Dermis microvascular lymphatic vessel endothelial cell (primary cell): ENCODE measurements at regions not wholly inside any gene's neighbourhood (a gene's known extent, or its start where the extent isn't known, plus 50 kb on each side); places are given as distances from the start of the nearest gene placed in this dataset.
"Not testable (repeated sequence)": the region's sequence is repeated elsewhere in the genome, so short reads cannot be mapped to it uniquely, and the experiment has no call there.

Experiments used
- DNase-seq, 2 donors: peaks; one replicate each; pipeline versions ENCODE4 v3.0.0 to v3.0.0-alpha.2; 2010; ENCODE audit warnings: low read depth in 2 of 2

DNA sequence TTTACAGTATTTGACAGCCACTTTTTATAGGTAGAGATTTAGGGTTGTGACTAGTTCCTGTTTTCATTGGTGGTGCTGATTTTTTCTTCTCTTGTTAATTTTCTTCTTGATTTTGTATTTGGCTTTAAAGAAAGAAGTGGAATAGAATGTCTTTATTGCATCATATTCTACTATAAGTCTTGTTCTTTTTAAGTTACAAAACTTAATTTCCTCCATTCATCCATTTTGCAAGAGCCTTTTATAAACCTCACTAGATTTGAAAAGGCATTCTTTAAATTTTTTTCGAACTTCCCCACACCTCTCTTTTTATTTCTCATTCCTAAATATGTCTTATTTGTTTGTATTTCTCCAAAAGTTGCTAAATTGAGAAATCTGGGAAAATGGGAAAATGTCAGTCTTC is 1368.6 kb upstream of the ADGRL4 start:
- DNase-seq: no peak

DNA sequence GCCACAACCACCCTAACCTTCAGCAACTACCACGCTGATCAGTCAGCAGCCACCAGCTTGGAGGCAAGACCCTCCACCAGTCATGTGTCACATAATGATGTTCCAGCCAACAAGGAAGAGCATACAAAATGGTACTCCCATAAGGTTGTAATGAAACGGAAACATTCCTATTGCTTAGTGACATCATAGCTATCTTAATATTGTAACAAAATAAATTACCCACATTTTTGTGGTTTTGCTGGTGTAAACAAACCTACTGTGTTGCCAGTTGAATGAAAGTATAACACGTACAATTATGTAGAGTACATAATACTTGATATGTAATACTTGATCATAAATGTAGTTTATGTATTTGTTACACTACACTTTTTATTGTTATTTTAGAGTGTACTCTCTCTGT is 1363.2 kb upstream of the ADGRL4 start:
- DNase-seq: no peak

DNA sequence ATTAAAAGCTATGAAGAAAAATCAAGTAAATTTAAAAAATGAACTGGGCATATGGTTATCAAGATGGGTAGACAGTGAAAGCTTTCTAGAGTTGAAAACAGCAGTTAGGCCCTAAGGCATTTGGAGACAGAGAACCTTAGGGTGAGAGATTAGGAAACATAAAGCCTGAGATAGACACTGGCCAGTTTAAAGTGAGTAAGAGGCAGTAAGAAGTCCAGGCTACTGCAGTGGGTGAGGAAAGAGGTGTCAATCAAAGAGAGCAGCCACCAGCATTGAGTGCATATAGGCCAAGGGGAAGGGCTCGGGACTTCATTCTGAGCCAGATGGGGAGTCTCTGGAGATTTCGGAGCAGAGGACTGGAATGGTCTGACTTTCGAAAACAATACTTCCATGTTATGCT is 1360.5 kb upstream of the ADGRL4 start:
- no peak for DNase-seq

DNA sequence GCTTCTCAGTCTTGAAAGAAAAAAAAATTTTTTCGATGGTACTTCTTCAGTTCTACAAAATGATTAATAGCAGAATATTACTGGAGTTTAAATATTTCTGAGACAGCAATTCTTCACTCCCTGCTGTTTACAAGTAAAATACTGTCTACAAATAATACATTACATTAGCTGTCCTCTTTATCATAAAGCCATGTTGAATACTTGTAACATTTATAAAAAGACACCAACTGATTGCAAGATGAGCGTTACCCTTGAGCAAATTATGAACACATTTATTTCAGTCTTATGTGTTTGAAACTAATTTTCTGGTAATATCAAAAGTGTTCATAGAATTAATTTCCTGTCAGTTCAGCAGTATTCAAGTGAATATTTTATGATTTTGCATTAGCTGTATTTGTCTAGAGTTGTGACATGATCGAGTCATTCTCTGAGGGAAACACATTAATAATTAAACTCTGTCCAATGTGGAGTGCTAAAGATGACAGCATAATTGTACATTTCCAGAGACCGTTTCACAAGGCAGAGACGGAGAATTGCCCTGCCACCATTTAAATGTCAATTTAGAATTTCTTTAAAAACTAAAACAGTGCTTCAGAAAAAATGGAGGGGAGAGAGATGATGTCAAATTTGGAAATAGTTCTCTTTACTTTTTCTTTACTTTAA is 1359.0 kb upstream of the ADGRL4 start:
- DNase-seq: no peak

DNA sequence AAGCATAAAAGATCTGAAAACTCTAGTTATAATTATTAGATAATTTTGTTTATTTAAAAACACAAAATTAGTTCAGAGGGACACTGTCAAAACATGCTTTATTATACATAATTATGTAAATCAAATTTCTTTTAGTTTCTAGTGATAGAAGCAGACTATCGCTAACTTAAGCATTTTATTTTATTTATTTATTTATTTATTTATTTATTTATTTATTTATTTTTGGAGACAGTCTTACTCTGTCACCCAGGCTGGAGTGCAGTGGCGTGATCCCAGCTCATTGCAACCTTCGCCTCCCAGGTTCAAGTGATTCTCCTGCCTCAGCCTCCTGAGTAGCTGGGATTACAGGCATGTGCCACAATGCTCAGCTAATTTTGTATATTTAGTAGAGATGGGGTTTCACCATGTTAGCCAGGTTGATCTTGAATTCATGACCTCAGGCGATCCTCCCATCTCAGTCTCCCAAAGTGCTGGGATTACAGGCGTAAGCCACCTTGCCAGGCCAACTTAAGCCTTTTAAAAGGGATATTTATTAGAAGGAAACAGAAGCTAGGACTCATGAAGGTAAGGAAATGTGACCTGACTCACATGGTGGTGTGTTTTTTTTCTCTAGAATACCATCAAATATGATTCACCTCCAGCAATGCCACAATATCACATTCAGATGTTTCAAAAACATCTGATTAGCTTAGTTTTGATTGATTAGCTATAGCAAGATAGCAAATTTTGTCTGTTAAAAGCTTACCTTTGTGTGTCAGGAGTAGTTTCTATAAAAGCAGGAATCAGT is 1357.4 kb upstream of the ADGRL4 start:
- DNase-seq: no peak

DNA sequence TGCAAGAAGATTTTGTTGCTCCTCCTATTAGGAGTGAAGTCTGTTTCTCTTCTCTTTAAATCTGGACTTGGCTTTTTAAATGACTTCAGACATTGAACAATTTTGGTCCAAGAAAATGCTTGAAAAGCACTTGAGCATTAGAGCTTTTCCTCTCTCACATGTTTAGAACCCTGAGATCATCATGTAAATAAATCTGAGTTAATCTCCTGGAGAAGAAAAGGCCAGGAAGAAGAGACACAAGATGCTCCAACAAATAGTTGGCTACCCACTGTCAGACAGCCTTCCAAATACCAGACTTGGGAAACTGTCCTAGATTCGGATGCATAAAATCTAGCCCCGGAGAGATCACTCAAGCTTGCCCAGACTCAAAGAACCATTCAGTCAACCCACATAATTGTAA is 1353.1 kb upstream of the ADGRL4 start:
- no peak for DNase-seq

DNA sequence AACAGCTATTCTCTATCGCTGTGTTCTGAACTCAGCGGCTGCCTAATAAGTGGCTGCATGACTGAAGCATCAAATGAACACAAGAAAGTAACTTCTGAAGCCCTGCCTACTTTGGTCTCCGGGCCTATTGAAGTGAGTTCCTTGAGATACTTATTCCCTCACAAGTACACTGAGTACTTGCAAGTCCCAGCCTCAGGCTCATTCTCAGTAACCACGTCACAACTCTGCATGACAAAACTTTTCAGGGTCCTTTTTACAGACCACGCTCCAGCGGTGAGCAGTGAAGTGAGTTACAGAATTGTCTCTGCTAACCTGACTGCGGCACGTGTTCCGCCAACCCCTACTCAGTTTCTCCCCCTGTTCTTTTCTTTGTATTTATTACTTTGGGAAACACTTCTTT is 1342.7 kb upstream of the ADGRL4 start:
- DNase-seq: no peak

DNA sequence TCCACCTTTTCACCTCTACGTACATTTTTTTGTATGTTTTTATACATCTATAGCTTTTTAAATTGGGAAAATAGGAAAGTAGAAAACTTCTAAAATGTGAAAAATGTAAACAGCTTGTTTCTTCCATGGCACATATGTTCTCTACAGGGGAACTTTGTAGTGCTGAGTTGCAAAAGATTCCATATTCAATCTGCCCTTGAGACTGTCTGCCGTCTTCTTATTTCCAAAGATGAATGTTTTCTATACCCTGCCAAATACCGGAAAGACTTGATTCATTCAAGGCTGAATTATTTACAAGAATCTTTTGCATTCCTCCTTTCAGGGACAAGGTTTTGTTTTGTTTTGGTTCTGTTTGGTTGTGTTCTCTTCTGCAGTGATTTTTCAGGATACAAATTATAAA is 1334.5 kb upstream of the ADGRL4 start:
- no peak for DNase-seq

DNA sequence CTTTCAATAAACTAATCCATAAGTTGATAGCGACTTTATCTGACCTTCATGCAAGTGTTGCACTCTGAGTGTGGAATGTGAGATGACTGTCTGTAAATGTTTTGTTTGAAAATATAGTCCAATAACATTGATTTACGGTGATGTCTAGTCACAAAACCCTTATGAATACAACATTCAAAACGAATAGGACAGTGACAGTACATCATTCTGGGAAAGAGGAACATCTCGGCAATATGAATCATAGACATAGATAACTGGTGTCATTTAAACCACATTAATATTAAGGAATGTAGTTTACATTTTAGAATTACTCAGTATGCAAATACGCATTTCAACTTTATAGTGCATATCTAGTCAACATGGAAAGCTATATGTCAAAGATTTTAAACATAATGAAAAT is 1311.6 kb upstream of the ADGRL4 start:
- no peak for DNase-seq

DNA sequence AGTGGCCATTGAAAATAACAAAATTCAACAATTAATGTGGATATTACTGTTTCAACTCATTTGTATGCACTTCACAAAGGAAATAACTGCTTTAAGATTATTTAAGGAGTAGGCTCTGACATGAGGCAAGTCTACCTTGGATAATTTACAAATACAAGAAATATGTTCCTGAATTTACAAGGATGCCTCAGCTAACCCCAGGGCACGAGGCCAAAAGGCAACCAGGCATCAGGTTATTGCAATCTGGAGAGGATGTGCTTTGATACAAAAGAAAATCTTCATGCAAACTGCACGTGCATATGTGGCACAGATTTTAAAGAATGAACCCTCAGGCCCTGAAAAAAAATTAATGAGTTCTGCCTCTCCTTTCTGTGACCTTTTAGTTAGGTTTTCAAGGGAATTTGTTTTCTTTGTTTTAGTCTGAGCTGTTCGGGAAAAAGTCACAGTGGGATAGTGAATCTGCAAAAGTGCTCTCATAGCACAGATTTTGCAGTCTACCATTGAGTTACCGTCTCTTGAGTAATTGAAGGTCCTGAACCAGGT is 1304.2 kb upstream of the ADGRL4 start:
- DNase-seq: no peak

DNA sequence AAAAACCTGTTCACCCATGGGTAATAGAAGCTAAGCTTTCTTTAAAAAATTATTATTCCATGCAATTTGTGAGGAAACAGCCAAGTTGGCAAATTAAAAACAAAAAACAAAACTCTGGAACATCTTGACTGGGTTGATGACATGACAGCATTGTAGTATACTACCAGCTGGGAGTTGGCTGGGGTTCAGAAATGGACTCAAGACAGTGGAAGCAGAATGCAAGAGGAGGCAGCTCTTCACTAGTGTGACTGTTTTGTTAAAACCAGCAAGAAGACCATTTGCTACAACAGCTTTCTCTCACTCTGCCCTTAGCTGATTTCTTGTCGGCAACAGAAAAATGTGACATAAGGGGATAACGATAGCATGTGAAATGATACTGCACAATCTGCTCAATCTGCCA is 1298.9 kb upstream of the ADGRL4 start:
- DNase-seq: no peak

DNA sequence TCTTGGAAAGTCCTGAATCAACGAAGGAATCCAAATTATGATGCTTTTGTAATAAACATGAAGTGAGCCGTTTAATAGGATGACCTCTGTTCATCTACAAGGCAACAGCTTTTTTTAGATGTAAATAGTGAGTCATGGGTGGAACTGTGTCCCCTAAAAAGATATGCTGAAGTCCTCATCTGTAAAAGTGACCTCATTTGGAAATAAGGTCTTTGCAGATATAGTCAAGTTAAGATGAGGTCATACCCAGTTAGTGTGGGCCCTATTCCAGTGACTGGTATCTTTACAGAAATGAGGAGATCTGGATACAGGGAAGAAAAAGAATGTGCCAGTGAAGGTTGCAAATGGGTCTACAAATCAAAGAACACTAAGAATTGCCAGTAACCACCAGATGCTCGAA is 1287.3 kb upstream of the ADGRL4 start:
- no peak for DNase-seq

DNA sequence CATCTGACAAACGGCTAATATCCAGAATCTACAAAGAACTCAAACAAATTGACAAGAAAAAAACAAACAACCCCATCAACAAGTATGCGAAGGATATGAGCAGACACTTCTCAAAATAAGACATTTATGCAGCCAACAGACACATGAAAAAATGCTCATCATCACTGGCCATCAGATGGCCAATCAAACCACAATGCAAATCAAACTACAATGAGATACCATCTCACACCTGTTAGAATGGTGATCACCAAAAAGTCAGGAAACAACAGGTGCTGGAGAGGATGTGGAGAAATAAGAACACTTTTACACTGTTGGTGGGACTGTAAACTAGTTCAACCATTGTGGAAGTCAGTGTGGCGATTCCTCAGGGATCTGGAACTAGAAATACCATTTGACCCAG is 1282.2 kb upstream of the ADGRL4 start:
- not testable (repeated sequence) for DNase-seq

DNA sequence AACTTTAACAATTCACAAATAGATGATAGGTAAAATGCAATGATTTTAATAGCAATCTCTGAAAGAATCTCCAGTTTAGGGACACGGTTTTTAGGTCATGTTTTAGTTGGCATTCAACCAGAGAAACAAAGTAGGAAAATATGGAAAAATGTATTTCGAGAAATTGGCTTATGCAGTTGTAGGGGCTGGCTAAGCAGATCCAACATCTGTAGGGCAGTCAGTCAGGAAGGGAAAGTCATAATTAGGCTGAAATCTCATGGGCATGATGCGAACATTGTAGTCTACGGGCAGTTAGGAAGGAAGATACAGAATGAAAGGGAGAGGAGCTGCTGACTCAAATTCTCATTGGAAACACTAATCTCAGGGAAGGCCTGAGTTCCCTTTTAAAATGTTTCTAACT is 1276.0 kb upstream of the ADGRL4 start:
- no peak for DNase-seq

DNA sequence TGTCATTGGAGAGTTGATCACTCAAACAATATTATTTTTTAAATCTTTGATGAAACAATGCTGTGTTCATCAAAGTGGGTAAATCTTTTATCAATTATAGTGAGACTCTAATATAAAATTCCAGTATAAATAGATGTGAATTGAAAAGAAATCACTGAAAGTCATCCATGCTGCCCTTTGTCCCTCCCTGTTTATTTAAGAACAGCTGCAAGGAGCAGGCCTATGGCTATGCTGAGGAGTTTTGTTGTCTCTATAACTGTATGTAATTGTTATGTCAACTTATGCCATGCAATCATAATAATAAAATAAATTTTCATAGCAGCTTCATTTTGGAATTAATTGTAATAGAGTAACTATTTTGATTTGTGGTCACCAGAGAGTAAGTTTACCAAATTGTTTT is 1272.4 kb upstream of the ADGRL4 start:
- no peak for DNase-seq

DNA sequence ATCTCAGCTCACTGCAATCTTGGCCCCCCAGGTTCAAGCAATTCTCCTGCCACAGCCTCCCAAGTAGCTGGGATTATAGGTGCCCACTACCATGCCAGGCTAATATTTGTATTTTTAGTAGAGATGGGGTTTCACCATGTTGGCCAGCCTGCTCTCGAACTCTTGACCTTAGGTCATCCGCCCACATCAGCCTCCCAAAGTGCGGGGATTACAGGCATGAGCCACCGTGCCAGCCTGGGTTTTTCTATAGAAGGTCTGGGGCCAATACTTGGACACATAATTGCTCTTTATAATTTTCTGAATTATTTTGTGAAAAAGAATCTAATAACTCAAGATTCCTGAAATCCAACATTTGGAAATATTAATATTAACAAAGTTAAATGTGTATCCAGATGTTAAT is 1267.7 kb upstream of the ADGRL4 start:
- DNase-seq: no peak

DNA sequence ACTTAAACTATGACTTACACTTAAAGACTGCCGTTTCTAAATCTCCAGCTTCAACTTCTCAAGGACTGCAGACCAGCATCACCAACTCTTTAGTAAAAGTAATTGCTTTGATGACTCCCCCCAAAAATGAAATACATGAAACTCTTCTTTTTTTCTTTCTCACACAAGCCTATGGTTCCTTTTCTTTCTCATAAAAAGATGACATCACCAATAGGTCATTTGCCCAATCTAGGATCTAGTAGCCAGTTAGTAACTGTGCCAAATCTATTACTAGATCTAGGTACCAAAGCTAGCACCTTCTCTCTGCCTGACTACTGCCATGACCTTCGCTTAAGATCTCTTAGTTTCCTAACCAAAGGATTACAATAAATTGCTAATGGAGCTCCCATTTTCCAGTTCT is 1266.0 kb upstream of the ADGRL4 start:
- no peak for DNase-seq

DNA sequence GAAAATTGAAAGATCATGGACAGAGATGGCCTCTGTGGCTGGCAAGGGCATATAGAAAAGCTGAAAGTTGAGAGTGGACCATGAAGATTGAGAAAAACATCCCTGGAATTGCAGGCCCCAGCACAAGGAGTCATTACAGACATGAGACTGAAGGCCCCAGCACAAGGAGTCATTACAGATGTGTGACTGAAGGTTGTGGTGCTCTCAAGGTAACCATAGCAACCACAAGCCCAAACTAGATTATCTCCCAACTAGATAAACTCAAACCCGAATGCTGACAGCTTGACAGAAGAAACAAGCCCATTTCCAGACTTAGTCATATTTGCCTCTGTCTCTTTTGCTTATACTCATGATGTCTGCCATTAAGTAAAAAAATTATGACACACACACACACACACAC is 1252.1 kb upstream of the ADGRL4 start:
- DNase-seq: no peak

DNA sequence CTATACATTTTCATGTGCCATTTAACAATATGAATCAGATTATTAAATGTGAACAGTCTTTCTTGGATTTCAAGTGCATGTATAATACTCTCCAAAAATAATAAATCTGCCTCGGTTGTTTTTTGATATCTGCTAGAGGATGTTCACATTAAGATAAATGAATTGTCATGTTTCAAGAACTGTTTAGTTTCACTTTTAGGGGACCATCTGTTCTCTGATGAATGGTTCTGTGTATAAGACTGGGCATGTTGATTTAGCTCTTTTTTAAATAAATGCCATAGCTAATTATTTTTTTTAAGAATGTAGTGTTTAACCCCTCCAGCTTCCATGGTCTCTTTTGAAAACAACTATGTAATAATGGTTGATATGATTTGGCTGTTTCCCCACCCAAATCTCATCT is 1245.1 kb upstream of the ADGRL4 start:
- no peak for DNase-seq

DNA sequence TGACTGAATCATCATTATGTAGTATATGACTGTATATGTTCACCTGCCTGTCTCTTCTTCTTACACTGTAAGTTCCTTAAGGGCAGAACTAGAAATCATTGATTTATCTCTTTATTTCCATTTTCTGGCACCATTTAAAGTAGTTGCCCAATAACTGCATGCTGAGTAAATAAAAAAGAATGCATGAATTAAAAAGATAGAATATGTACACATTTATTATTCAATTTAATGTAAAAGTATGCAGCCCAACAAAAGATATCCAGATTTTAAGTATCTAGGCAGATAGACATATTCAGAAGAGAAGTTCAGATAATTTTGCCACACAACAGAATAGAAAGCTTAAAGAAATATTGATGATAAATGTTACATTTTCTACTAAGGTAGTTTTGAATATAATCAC is 1244.6 kb upstream of the ADGRL4 start:
- no peak for DNase-seq

DNA sequence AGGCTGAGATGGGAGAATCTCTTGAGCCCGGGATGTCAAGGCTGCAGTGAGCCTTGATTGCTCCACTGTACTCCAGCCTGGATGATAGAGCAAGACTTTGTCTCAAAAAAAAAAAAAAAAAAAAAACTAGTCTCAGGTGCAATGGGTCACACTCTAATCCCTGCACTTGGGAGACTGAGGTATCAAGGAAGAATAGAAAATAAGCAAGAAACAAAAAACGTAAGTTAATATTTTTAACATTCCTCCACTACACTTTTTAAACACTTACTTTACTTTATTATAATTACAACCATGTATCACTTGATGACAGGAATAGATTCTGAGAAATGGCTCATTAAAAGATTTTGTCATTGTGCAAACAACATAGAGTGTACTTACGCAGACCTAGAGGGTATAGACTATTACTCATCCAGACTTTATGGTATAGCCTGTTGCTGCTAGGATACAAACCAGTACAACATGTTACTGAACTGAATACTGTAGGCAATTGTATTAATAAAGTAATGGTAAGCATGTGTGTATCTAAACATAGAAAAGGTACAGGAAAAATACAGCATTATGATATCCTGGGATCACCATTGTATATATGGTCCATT is 1244.1 kb upstream of the ADGRL4 start:
- no peak for DNase-seq

DNA sequence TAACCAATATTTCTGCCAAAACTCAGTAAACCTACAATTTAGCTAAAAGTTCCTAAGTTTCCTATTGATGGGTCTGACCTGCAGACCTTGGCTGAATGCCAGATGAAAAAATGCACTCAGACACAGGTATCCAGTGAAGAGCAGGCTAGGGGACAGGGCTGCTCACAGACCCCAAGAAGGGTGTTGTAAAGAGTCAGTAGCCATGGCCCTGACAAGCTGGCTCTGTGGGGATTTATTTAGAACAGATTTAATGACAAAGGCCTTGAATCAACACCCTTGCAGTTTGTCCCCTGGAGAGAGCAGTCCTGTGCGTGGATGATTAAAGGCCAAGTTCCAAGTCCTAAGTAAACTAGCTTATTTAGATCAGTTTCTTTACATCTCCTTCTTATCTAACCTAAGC is 1243.2 kb upstream of the ADGRL4 start:
- DNase-seq: no peak

DNA sequence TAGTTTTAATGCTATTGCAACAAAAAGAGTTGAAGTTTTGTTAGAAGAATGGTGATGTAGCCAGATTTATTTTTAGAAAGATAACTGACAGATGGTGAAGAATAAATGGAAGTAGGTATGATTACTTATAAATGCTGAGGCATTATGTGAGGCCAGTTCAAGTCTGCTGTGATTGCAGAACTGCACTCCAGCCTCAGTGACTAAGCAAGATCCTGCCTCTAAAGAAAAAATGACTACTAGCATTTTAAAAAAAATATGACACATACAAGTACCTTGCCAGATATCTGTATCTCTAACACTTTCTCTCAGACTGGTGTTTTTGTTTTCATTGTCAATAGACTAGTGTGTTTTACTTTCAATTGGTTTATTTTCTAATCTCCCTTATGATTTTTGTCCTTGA is 1242.4 kb upstream of the ADGRL4 start:
- DNase-seq: no peak
